ENCODE measurements at regions not wholly inside any gene's neighbourhood (a gene's known extent, or its start where the extent isn't known, plus 50 kb on each side); places are given as distances from the start of the nearest gene placed in this dataset.

DNA sequence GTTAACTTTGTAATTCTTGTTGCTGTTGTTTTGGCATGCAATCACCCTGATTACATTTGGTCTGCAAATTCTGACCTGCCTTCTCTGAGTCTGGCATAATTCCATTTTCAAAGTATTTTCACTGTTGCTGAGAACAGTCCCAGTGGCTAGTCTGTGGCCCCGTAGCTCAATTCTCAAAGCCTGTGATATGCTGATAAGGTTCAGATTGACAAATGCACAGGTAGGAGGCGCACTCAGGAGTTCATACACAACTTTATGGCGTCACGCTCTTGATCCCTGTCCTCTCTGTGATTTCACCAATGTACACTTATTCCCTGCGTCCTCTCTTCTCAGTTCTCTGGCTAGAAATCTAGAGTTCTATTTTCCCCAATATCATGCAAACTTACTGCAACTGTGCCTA, 376.6 kb upstream of the SLCO3A1 start:
- Histone ChIP-seq H2AFZ (ENCODE audit: low read length) (no peak overlapping the region), H3F3A (ENCODE audit: insufficient read depth, low read length) (no peaks in the 10 kb centered on the region), H3K4me1 (ENCODE audit: insufficient read depth, low read length, severe bottlenecking) (no peaks in the 10 kb centered on the region), H3K9me3 (ENCODE audit: low read length) (no peaks in the 10 kb centered on the region), H3K4me2 (ENCODE audit: low read length) (no peak overlapping the region), H4K20me1 (ENCODE audit: insufficient read depth, low read length) (no peaks in the 10 kb centered on the region), H3K79me2 (ENCODE audit: insufficient read depth, low read length) (no peaks in the 10 kb centered on the region), H3K36me3 (ENCODE audit: insufficient read depth, low read length) (no peaks in the 10 kb centered on the region), H3K4me3 (ENCODE audit: low read depth, low read length, poor library complexity, severe bottlenecking) (no peak overlapping the region), H3K27me3 (ENCODE audit: insufficient read depth, low read length) (no peaks in the 10 kb centered on the region), H3K9ac (ENCODE audit: low read length) (no peak overlapping the region), H3K27ac (ENCODE audit: low read depth, low read length, poor library complexity, severe bottlenecking) (no peak overlapping the region), H3K9me2 (ENCODE audit: low read depth, low read length) (no peaks in the 10 kb centered on the region)
- TF ChIP-seq EZH2 (IDR thresholded peaks at IDR 0.05; ENCODE audit: borderline replicate concordance, low read length), result no peak
- TF ChIP-seq, protein P1, sequence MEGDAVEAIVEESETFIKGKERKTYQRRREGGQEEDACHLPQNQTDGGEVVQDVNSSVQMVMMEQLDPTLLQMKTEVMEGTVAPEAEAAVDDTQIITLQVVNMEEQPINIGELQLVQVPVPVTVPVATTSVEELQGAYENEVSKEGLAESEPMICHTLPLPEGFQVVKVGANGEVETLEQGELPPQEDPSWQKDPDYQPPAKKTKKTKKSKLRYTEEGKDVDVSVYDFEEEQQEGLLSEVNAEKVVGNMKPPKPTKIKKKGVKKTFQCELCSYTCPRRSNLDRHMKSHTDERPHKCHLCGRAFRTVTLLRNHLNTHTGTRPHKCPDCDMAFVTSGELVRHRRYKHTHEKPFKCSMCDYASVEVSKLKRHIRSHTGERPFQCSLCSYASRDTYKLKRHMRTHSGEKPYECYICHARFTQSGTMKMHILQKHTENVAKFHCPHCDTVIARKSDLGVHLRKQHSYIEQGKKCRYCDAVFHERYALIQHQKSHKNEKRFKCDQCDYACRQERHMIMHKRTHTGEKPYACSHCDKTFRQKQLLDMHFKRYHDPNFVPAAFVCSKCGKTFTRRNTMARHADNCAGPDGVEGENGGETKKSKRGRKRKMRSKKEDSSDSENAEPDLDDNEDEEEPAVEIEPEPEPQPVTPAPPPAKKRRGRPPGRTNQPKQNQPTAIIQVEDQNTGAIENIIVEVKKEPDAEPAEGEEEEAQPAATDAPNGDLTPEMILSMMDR (IDR thresholded peaks at IDR 0.05; ENCODE audit: low read length), result no peak

DNA sequence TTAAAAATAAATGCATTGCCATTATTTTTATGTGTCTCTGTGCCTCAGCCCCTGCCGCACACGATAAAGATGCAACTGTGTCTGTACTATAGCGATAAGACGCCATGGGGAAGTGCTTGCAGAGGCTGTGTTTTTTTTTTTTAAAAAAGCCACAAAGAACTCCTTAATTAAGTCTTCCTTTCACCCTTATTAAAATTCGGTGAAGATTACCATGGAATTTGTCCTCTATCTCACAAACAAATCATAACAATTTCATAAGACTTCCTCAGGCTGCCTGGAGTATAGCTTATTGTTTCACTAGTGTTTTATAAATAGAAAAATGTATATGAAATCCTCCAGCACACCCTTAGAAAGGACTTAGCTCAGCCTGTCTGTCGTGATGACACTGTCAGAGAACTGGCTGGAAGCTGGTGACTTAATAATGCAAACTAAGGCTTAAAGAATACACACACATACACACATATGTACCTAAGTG, 374.8 kb upstream of the SLCO3A1 start:
- Histone ChIP-seq H3K9me2 (ENCODE audit: low read depth, low read length) (no peaks in the 10 kb centered on the region), H4K20me1 (ENCODE audit: insufficient read depth, low read length) (no peaks in the 10 kb centered on the region), H3K9me3 (ENCODE audit: low read length) (no peaks in the 10 kb centered on the region), H3K9ac (ENCODE audit: low read length) (no peak overlapping the region), H2AFZ (ENCODE audit: low read length) (no peak overlapping the region), H3F3A (ENCODE audit: insufficient read depth, low read length) (no peaks in the 10 kb centered on the region), H3K4me3 (ENCODE audit: low read depth, low read length, poor library complexity, severe bottlenecking) (no peak overlapping the region), H3K27ac (ENCODE audit: low read depth, low read length, poor library complexity, severe bottlenecking) (no peak overlapping the region), H3K4me1 (ENCODE audit: insufficient read depth, low read length, severe bottlenecking) (no peaks in the 10 kb centered on the region), H3K36me3 (ENCODE audit: insufficient read depth, low read length) (no peaks in the 10 kb centered on the region), H3K79me2 (ENCODE audit: insufficient read depth, low read length) (no peaks in the 10 kb centered on the region), H3K4me2 (ENCODE audit: low read length) (no peak overlapping the region), H3K27me3 (ENCODE audit: insufficient read depth, low read length) (no peaks in the 10 kb centered on the region)
- TF ChIP-seq EZH2 (IDR thresholded peaks at IDR 0.05; ENCODE audit: borderline replicate concordance, low read length), result no peak
- TF ChIP-seq, protein P1 (IDR thresholded peaks at IDR 0.05; ENCODE audit: low read length), result no peak

DNA sequence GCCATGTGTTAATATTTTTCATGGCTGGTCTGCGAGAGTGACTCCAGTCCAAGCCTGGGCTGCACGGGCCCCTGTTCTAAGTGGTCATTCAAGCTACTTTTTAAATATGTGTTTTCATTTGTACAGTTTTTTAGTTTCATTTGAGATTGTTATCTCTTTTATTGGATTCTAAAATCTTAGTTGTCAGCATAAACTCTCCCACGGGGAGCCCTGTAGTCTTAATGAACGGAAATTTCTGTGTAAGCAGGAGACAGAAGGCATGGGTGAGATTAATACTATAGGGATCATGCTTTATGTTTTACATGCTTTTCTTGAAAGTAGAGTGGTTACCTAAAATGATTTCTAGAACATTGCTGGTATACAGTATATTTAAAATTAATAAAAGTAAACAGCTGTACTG, 373.1 kb upstream of the SLCO3A1 start:
- Histone ChIP-seq H3K27me3 (ENCODE audit: insufficient read depth, low read length) (no peaks in the 10 kb centered on the region), H3K4me1 (ENCODE audit: insufficient read depth, low read length, severe bottlenecking) (no peaks in the 10 kb centered on the region), H2AFZ (ENCODE audit: low read length) (no peak overlapping the region), H3K27ac (ENCODE audit: low read depth, low read length, poor library complexity, severe bottlenecking) (no peak overlapping the region), H3K4me3 (ENCODE audit: low read depth, low read length, poor library complexity, severe bottlenecking) (no peak overlapping the region), H3K9me3 (ENCODE audit: low read length) (no peaks in the 10 kb centered on the region), H3F3A (ENCODE audit: insufficient read depth, low read length) (no peaks in the 10 kb centered on the region), H3K4me2 (ENCODE audit: low read length) (no peak overlapping the region), H3K79me2 (ENCODE audit: insufficient read depth, low read length) (no peaks in the 10 kb centered on the region), H3K36me3 (ENCODE audit: insufficient read depth, low read length) (no peaks in the 10 kb centered on the region), H4K20me1 (ENCODE audit: insufficient read depth, low read length) (no peaks in the 10 kb centered on the region), H3K9ac (ENCODE audit: low read length) (no peak overlapping the region), H3K9me2 (ENCODE audit: low read depth, low read length) (no peaks in the 10 kb centered on the region)
- TF ChIP-seq, protein P1 (IDR thresholded peaks at IDR 0.05; ENCODE audit: low read length), result no peak
- TF ChIP-seq EZH2 (IDR thresholded peaks at IDR 0.05; ENCODE audit: borderline replicate concordance, low read length), result no peak
